ENCODE measurements at regions not wholly inside any gene's neighbourhood (a gene's known extent, or its start where the extent isn't known, plus 50 kb on each side); places are given as distances from the start of the nearest gene placed in this dataset.

GRCh38 chr16:86995456-86995855 is 321.7 kb downstream of the C16orf95 start:
- Histone ChIP-seq H3K4me1 (ENCODE audit: control insufficient read depth in 4 of 4, insufficient read depth in 4 of 4, low read length in 3 of 4) (no peaks in the 10 kb centered on the region), H3K9me3 (ENCODE audit: control insufficient read depth in 4 of 4, low read length in 3 of 4) (no peaks in the 10 kb centered on the region), H3K9ac (ENCODE audit: low read depth in 1 of 2, low read length in 2 of 2) (no peak overlapping the region), H3K27ac (ENCODE audit: low read depth in 1 of 2, low read length in 2 of 2) (no peak overlapping the region), H3K27me3 (ENCODE audit: control insufficient read depth in 4 of 4, insufficient read depth in 4 of 4, low read length in 3 of 4) (peaks cover 0 to 14% (median 0%) of the 10 kb centered on the region in 4 donors), H3K36me3 (ENCODE audit: control insufficient read depth in 4 of 4, insufficient read depth in 3 of 4, low read depth in 1 of 4, low read length in 3 of 4) (no peaks in the 10 kb centered on the region), H3K4me3 (ENCODE audit: low read depth in 1 of 3, low read length in 3 of 3) (no peak overlapping the region)
- DNase-seq (ENCODE audit: low spot score): no peak
- WGBS: 72% methylated on average over 15 of the region's 15 CpGs
- TF ChIP-seq, protein P1, sequence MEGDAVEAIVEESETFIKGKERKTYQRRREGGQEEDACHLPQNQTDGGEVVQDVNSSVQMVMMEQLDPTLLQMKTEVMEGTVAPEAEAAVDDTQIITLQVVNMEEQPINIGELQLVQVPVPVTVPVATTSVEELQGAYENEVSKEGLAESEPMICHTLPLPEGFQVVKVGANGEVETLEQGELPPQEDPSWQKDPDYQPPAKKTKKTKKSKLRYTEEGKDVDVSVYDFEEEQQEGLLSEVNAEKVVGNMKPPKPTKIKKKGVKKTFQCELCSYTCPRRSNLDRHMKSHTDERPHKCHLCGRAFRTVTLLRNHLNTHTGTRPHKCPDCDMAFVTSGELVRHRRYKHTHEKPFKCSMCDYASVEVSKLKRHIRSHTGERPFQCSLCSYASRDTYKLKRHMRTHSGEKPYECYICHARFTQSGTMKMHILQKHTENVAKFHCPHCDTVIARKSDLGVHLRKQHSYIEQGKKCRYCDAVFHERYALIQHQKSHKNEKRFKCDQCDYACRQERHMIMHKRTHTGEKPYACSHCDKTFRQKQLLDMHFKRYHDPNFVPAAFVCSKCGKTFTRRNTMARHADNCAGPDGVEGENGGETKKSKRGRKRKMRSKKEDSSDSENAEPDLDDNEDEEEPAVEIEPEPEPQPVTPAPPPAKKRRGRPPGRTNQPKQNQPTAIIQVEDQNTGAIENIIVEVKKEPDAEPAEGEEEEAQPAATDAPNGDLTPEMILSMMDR (IDR thresholded peaks at IDR 0.05; ENCODE audit: low read depth, low read length, missing input control): no peak
- TF ChIP-seq HNF4G (IDR thresholded peaks at IDR 0.05): no peak
- no peak for TF ChIP-seq RXRA (IDR thresholded peaks at IDR 0.05)
- TF ChIP-seq SP1 (IDR thresholded peaks at IDR 0.05): no peak
- no peak for TF ChIP-seq HNF4A (conservative IDR thresholded peaks at IDR 0.05)
- TF ChIP-seq ATF3 (IDR thresholded peaks at IDR 0.05): no peak
- no peak for TF ChIP-seq FOXA1 (IDR thresholded peaks at IDR 0.05)
- no peak for TF ChIP-seq NR2F2 (IDR thresholded peaks at IDR 0.05)
- TF ChIP-seq, protein P2, sequence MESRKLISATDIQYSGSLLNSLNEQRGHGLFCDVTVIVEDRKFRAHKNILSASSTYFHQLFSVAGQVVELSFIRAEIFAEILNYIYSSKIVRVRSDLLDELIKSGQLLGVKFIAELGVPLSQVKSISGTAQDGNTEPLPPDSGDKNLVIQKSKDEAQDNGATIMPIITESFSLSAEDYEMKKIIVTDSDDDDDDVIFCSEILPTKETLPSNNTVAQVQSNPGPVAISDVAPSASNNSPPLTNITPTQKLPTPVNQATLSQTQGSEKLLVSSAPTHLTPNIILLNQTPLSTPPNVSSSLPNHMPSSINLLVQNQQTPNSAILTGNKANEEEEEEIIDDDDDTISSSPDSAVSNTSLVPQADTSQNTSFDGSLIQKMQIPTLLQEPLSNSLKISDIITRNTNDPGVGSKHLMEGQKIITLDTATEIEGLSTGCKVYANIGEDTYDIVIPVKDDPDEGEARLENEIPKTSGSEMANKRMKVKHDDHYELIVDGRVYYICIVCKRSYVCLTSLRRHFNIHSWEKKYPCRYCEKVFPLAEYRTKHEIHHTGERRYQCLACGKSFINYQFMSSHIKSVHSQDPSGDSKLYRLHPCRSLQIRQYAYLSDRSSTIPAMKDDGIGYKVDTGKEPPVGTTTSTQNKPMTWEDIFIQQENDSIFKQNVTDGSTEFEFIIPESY (IDR thresholded peaks at IDR 0.05): no peak
- TF ChIP-seq REST (IDR thresholded peaks at IDR 0.05): no peak
- TF ChIP-seq, protein P3, sequence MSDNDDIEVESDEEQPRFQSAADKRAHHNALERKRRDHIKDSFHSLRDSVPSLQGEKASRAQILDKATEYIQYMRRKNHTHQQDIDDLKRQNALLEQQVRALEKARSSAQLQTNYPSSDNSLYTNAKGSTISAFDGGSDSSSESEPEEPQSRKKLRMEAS (IDR thresholded peaks at IDR 0.05): no peak
- no peak for TF ChIP-seq GABPA (IDR thresholded peaks at IDR 0.05 in 1 of 2, conservative IDR thresholded peaks at IDR 0.05 in 1 of 2)
- TF ChIP-seq JUND (IDR thresholded peaks at IDR 0.05): no peak
- no peak for TF ChIP-seq RAD21 (IDR thresholded peaks at IDR 0.05)
- no peak for TF ChIP-seq FOXA2 (IDR thresholded peaks at IDR 0.05)
- no peak for TF ChIP-seq EGR1 (IDR thresholded peaks at IDR 0.05; ENCODE audit: low read depth in 2 of 2)
- no peak for TF ChIP-seq TAF1 (conservative IDR thresholded peaks at IDR 0.05)
- no peak for TF ChIP-seq YY1 (IDR thresholded peaks at IDR 0.05)

All from liver (tissue), 8 donors.